Uterus (tissue), 2 donors: ENCODE measurements at regions not wholly inside any gene's neighbourhood (a gene's known extent, or its start where the extent isn't known, plus 50 kb on each side); places are given as distances from the start of the nearest gene placed in this dataset.

Experiments used
- CTCF ChIP-seq, 4 experiments: fragments of 200-600 bp in 2 of 4; fragments of 450-650 bp in 2 of 4; sonication (generic) in 2 of 4; IDR thresholded peaks; one replicate each; pipeline ENCODE4 v1.5.1; 2016 to 2019; ENCODE audit warnings: antibody characterized with exemption in 4 of 4, mild to moderate bottlenecking in 2 of 4, moderate library complexity in 1 of 4
- POLR2A ChIP-seq, 2 donors: fragments of 450-650 bp; IDR thresholded peaks; one replicate each; pipeline ENCODE4 v1.6.1; 2016; ENCODE audit warnings: antibody characterized with exemption in 2 of 2, mild to moderate bottlenecking in 1 of 2, moderate library complexity in 1 of 2

GRCh38 chr10:123413353-123413752 lies 252.8 kb upstream of the GPR26 start:
- TF ChIP-seq CTCF (IDR thresholded peaks at IDR 0.05) (no peak), POLR2A (IDR thresholded peaks at IDR 0.05) (no peak)
